ENCODE measurements at regions not wholly inside any gene's neighbourhood (a gene's known extent, or its start where the extent isn't known, plus 50 kb on each side); places are given as distances from the start of the nearest gene placed in this dataset.
"Not testable (repeated sequence)": the region's sequence is repeated elsewhere in the genome, so short reads cannot be mapped to it uniquely, and the experiment has no call there.

- not testable (repeated sequence) for H3K36me3 ChIP-seq, H3K9me3 ChIP-seq, H3K27me3 ChIP-seq, DNase-seq, H3K4me3 ChIP-seq
Observed at GRCh38 chr4:126525400-126525799, 1107.4 kb upstream of the INTU start.

DNA sequence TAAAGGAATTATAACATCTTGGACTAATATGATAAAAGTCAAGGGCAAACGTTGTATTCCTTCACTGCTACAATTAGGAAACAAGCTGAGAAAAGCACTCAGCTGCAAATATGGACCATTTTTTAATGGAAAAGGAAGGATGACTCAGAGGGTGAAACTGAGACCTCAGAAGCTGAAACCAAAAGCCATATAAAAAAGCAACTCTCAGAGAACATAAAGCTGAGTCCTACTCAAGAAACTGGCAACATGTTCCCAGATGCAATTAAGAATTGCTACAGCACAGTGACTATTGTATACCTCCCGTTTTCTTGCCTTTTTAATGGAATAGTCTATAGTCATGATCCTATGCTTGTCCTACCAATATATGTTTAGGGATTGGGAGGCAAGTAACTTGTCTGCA lies 1106.4 kb upstream of the INTU start:
- no peak for DNase-seq
- Histone ChIP-seq H3K9me3 (no peaks in the 10 kb centered on the region; the same call in 1 of the 2 replicates), H3K27me3 (no peaks in the 10 kb centered on the region), H3K4me3 (no peak overlapping the region), H3K36me3 (no peaks in the 10 kb centered on the region)

DNA sequence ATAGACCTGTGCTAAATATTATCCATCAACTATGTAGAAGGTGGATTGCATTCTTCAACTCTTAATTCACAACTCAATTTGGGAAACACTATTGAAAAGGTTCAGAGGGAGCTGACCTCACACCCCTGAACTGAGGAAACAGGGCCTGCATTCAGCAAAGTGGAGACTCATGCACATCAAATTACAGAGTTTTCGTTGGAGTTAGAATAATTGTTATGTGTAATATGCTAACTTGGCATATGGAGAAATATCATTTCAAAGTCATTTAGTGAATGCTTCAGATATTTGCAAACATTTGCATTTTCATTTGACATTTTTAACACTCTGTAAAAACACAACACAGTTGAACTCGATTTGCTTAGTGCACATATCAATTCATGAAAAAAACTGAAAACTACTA lies 1102.8 kb upstream of the INTU start:
- Histone ChIP-seq H3K4me3 (no peak overlapping the region), H3K27me3 (no peaks in the 10 kb centered on the region), H3K9me3 (no peaks in the 10 kb centered on the region; the same call in 1 of the 2 replicates), H3K36me3 (no peaks in the 10 kb centered on the region)
- no peak for DNase-seq

DNA sequence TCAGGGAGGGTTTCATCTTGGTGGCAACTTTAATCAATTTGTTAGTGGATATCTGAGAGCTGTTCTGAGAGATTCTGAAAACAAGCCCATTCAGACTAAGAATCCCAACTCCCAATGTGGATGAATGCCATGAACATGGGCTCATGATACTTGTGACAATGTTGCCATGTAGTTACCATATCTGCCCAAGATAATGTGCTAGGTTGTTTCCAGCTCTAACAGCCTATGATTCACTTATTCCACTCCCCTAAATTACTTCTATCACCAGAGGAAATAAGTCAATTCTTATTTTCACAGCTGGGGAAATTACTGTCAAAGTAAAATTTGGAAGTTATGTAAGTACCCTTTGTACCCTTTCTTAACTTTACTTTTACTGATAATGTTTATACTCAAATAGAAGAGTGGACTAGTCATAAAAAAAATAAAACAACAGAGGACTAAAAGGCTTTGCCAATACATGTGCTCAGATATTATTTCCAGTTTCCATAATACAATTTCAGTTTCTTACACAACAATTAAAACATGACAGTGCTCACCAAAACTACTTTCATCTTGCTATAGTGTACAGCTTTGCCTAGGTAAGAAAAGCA lies 1101.7 kb upstream of the INTU start:
- DNase-seq, result no peak
- no peaks in the 10 kb centered on the region; the same call in 1 of the 2 replicates for H3K9me3 ChIP-seq
- no peaks in the 10 kb centered on the region for H3K36me3 ChIP-seq
- H3K27me3 ChIP-seq, result no peaks in the 10 kb centered on the region
- no peak overlapping the region for H3K4me3 ChIP-seq

DNA sequence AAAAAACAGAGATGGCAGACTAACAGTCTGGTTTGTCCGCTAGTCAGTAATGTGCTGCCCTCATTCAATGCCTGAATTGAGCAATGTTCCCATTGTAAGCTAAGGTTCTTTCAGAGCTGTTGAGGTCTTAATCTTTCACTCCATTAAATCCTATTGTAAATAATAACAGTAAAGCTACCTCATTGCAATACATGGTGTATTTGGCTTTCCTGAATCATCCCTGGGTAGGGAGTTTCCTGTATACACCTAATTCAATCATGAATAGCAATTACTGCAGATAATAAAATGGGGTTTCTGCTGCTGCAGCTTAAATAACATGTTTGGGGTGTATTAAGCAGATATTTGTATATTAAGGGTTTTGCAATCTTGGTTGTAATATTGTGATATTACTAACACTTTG lies 1100.2 kb upstream of the INTU start:
- no peaks in the 10 kb centered on the region for H3K9me3 ChIP-seq
- no peak overlapping the region for H3K4me3 ChIP-seq
- H3K27me3 ChIP-seq, result no peaks in the 10 kb centered on the region
- no peak for DNase-seq
- no peaks in the 10 kb centered on the region for H3K36me3 ChIP-seq

GRCh38 chr4:126533146-126533805 lies 1099.5 kb upstream of the INTU start:
- no peaks in the 10 kb centered on the region for H3K9me3 ChIP-seq
- no peaks in the 10 kb centered on the region for H3K27me3 ChIP-seq
- no peak overlapping the region for H3K4me3 ChIP-seq
- H3K36me3 ChIP-seq, result no peaks in the 10 kb centered on the region
- DNase-seq, result no peak

DNA sequence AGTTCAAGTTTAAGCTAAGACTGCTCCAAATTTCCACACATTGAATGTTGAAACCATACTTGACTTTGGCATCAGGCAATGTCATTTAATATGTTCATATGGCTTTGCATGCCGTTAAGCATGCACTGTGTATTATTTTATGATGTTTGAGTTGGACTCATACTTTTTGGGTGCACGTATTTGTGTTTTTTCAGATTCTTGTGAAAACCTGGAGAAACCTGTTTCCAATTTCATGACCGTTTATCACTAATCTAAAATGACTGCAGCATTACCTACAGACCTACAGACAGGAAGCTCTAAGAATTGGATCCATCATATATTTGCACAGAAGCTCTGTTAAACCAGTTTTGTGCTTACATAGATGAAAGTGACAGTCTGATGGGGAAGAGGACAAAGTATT lies 1093.0 kb upstream of the INTU start:
- Histone ChIP-seq H3K27me3 (no peaks in the 10 kb centered on the region), H3K4me3 (no peak overlapping the region), H3K36me3 (no peaks in the 10 kb centered on the region), H3K9me3 (no peaks in the 10 kb centered on the region)
- DNase-seq, result no peak

DNA sequence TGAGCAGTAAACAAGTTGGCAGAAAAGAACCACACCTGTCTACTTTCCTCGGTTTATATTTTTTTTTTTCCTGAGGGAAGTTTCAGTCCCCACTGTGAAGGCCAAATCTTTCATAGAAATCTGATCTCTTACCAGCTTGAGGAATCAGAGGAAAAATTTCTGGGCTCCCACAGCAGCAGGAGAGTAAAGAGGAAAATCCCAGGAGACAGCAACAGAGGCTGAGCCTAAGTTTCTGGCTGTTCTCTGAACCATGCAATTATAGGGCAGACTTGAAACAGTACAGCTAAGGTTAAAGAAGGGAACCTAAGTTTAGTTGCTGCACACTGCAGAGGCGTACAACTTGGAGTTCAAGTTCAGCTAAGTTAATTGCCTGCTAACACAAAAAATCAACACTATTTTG lies 1090.9 kb upstream of the INTU start:
- Histone ChIP-seq H3K36me3 (no peaks in the 10 kb centered on the region), H3K27me3 (no peaks in the 10 kb centered on the region), H3K9me3 (no peaks in the 10 kb centered on the region), H3K4me3 (no peak overlapping the region)
- DNase-seq, result no peak

GRCh38 chr4:126544276-126544675 lies 1088.5 kb upstream of the INTU start:
- H3K4me3 ChIP-seq, result no peak overlapping the region

GRCh38 chr4:126546197-126546596 lies 1086.6 kb upstream of the INTU start:
- H3K36me3 ChIP-seq, H3K9me3 ChIP-seq, DNase-seq, H3K4me3 ChIP-seq, H3K27me3 ChIP-seq: not testable (repeated sequence)

More at GRCh38 chr4:126544276-126544675, 1088.5 kb upstream of the INTU start:
- H3K36me3 ChIP-seq, result no peaks in the 10 kb centered on the region
- no peaks in the 10 kb centered on the region for H3K27me3 ChIP-seq
- H3K9me3 ChIP-seq, result no peaks in the 10 kb centered on the region
- no peak for DNase-seq

GRCh38 chr4:126547352-126547751 lies 1085.4 kb upstream of the INTU start:
- H3K4me3 ChIP-seq, result no peak overlapping the region
- DNase-seq, result no peak
- no peaks in the 10 kb centered on the region for H3K27me3 ChIP-seq
- H3K9me3 ChIP-seq, result no peaks in the 10 kb centered on the region
- no peaks in the 10 kb centered on the region for H3K36me3 ChIP-seq

- Histone ChIP-seq H3K4me3 (no peak overlapping the region), H3K9me3 (no peaks in the 10 kb centered on the region), H3K36me3 (no peaks in the 10 kb centered on the region), H3K27me3 (no peaks in the 10 kb centered on the region)
- DNase-seq, result no peak
Observed at GRCh38 chr4:126548890-126549289, 1083.9 kb upstream of the INTU start.

DNA sequence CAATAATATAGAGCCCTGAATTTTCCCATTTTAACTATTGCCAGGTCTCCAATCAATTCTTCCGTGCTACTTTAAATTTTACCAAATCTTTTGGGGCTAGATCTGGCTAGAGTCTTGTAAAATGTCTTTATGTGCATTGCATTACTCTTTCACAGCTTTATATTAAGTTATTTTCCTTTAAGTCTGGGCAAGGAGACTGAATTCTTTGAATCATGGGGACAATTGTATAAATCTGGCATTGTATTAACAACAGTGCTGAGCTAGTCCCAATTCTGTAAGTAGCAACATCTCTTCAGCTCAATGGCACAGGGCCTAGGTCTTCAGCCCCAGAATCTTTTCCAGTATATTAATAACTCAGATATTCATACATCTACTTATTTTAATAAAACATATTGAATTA lies 1080.4 kb upstream of the INTU start:
- DNase-seq, result no peak
- no peak overlapping the region for H3K4me3 ChIP-seq
- H3K27me3 ChIP-seq, result no peaks in the 10 kb centered on the region
- no peaks in the 10 kb centered on the region for H3K9me3 ChIP-seq
- H3K36me3 ChIP-seq, result no peaks in the 10 kb centered on the region

GRCh38 chr4:126553248-126553647 lies 1079.5 kb upstream of the INTU start:
- Histone ChIP-seq H3K4me3 (no peak overlapping the region), H3K36me3 (no peaks in the 10 kb centered on the region), H3K9me3 (no peaks in the 10 kb centered on the region), H3K27me3 (no peaks in the 10 kb centered on the region)
- no peak for DNase-seq

GRCh38 chr4:126558596-126558995 lies 1074.2 kb upstream of the INTU start:
- no peak for DNase-seq
- H3K27me3 ChIP-seq, result no peaks in the 10 kb centered on the region
- H3K4me3 ChIP-seq, result no peak overlapping the region
- no peaks in the 10 kb centered on the region for H3K36me3 ChIP-seq
- H3K9me3 ChIP-seq, result no peaks in the 10 kb centered on the region

DNA sequence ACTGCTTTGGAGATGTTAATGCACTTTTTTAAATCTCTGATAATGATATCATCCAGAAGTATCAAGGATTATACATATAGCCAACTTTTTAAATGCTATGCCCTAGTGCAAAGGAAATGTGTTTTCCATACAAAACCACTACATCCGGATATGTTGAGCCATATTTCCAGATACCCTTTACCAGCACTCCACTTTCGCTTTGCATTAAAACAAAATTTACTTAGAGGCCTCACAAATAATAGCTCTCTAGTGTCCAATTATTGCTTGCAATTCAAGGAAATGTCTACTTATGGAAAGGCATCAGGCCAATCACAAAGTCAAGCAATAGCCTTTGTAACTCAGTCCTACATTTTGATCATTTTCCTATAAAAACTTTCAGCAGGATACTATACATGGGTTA lies 1072.8 kb upstream of the INTU start:
- Histone ChIP-seq H3K27me3 (no peaks in the 10 kb centered on the region), H3K4me3 (no peak overlapping the region), H3K9me3 (no peaks in the 10 kb centered on the region), H3K36me3 (no peaks in the 10 kb centered on the region)
- no peak for DNase-seq

GRCh38 chr4:126560794-126561193 lies 1072.0 kb upstream of the INTU start:
- Histone ChIP-seq H3K27me3 (no peaks in the 10 kb centered on the region), H3K9me3 (no peaks in the 10 kb centered on the region), H3K4me3 (no peak overlapping the region), H3K36me3 (no peaks in the 10 kb centered on the region)
- no peak for DNase-seq

- H3K4me3 ChIP-seq, result no peak overlapping the region
- H3K36me3 ChIP-seq, result no peaks in the 10 kb centered on the region
- H3K27me3 ChIP-seq, result no peaks in the 10 kb centered on the region
- H3K9me3 ChIP-seq, result no peaks in the 10 kb centered on the region
- no peak for DNase-seq
Observed at GRCh38 chr4:126563389-126563788, 1069.4 kb upstream of the INTU start.
